ENCODE measurements at regions not wholly inside any gene's neighbourhood (a gene's known extent, or its start where the extent isn't known, plus 50 kb on each side); places are given as distances from the start of the nearest gene placed in this dataset.

DNA sequence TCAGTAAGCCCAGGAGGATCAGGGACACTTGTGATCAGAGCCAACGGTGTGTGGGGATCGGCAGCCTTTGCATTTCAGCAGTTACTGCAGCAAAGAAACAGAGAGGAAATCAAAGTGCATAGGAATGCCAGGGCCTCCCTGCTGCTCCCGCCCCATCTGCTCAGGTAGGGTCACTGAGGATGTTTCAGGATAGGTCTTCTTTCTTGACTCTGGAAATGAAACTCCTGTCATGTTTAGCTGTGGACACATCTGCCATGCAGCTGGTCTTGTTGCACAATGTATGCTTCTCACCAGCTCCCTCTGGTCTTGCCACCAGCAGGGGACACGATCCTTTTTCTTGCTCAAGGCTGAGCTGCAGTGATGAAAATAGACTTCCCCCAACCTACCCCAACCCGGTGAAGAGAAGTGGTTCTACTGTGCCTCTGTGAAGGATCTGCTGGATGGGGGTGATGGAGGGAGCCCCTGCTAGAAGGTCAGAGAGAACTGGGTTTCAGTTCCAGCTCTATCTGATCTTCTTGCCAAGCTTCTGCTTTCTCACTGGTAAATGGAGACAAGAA, 185.2 kb upstream of the KLF4 start:
- Histone ChIP-seq H3K79me2 (no peaks in the 10 kb centered on the region), H3K4me1 (ENCODE audit: insufficient read depth) (no peaks in the 10 kb centered on the region), H3K9me2 (replicated peaks; ENCODE audit: insufficient read depth) (no peaks in the 10 kb centered on the region), H3K4me3 (no peak overlapping the region), H3K27ac (no peak overlapping the region), H2AFZ (no peak overlapping the region), H3K36me3 (replicated peaks; ENCODE audit: insufficient read depth, low read depth) (no peaks in the 10 kb centered on the region), H3K4me2 (no peak overlapping the region), H4K20me1 (ENCODE audit: insufficient read depth, poor library complexity, severe bottlenecking) (no peaks in the 10 kb centered on the region), H3K9me3 (ENCODE audit: low read depth) (no peaks in the 10 kb centered on the region), H3K27me3 (no peaks in the 10 kb centered on the region)
- whole genome bisulfite sequencing (ENCODE audit: low lambda C conversion rate, missing lambda C conversion rate) = 61% methylated on average over 5 of the region's 5 CpGs
- DNase-seq (ENCODE audit: low spot score) = no peak
- TF ChIP-seq, protein P1, sequence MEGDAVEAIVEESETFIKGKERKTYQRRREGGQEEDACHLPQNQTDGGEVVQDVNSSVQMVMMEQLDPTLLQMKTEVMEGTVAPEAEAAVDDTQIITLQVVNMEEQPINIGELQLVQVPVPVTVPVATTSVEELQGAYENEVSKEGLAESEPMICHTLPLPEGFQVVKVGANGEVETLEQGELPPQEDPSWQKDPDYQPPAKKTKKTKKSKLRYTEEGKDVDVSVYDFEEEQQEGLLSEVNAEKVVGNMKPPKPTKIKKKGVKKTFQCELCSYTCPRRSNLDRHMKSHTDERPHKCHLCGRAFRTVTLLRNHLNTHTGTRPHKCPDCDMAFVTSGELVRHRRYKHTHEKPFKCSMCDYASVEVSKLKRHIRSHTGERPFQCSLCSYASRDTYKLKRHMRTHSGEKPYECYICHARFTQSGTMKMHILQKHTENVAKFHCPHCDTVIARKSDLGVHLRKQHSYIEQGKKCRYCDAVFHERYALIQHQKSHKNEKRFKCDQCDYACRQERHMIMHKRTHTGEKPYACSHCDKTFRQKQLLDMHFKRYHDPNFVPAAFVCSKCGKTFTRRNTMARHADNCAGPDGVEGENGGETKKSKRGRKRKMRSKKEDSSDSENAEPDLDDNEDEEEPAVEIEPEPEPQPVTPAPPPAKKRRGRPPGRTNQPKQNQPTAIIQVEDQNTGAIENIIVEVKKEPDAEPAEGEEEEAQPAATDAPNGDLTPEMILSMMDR (IDR thresholded peaks at IDR 0.05; ENCODE audit: poor library complexity) = no peak
- TF ChIP-seq EZH2 (IDR thresholded peaks at IDR 0.05; ENCODE audit: borderline replicate concordance) = no peak
- TF ChIP-seq EZH2phosphoT487 (IDR thresholded peaks at IDR 0.05; ENCODE audit: low read depth, severe bottlenecking, unreplicated experiment) = no peak

DNA sequence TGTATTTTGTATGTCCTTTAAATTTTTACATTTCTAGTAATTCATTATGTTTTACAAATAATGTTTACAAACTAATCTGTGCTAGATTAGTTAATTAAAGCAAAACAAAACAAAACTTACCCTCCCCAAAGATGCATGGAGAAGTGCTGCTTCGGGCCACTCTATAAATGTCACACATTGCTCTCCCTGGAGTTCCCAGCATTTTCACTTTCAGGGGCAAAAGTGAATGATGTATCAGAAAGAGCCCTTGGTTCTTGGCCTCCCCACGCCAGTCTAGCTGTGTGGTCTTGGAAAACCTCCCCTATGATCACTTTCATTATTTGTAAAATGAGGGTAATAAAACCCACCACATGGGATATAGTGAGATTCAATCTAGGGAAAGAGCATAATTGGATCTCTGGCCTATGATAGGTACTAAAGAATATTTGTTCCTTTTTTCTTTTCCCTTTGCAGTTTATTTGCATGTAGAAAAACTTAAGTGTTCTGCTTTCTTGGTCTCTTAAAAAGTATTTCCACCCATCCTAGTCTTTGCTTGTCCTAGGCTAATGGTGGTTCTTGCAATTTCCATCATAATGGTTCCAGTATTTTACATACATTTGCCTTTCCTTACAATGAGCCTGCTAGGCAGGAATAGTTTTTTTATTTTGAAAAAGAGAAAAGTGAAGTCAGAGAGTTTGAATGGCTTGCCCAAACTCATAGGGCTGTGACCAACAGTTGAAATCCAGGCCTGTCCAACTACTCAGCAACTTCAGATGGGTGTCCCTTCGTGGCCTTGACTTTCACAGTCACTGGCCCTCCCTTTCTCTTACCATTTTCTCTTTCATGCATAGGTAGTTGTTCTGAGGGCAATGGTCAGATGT, 184.5 kb upstream of the KLF4 start:
- Histone ChIP-seq H4K20me1 (ENCODE audit: insufficient read depth, poor library complexity, severe bottlenecking) (no peaks in the 10 kb centered on the region), H3K9me2 (replicated peaks; ENCODE audit: insufficient read depth) (no peaks in the 10 kb centered on the region), H3K27me3 (no peaks in the 10 kb centered on the region), H3K79me2 (no peaks in the 10 kb centered on the region), H3K4me2 (no peak overlapping the region), H3K4me3 (no peak overlapping the region), H3K4me1 (ENCODE audit: insufficient read depth) (no peaks in the 10 kb centered on the region), H3K27ac (no peak overlapping the region), H3K36me3 (replicated peaks; ENCODE audit: insufficient read depth, low read depth) (no peaks in the 10 kb centered on the region), H2AFZ (no peak overlapping the region), H3K9me3 (ENCODE audit: low read depth) (no peaks in the 10 kb centered on the region)
- TF ChIP-seq EZH2 (IDR thresholded peaks at IDR 0.05; ENCODE audit: borderline replicate concordance) = no peak
- TF ChIP-seq, protein P1 (IDR thresholded peaks at IDR 0.05; ENCODE audit: poor library complexity) = no peak
- no peak for TF ChIP-seq EZH2phosphoT487 (IDR thresholded peaks at IDR 0.05; ENCODE audit: low read depth, severe bottlenecking, unreplicated experiment)
- WGBS (ENCODE audit: low lambda C conversion rate, missing lambda C conversion rate) = 64% methylated on average over 3 of the region's 3 CpGs
- no peak for DNase-seq (ENCODE audit: low spot score)

DNA sequence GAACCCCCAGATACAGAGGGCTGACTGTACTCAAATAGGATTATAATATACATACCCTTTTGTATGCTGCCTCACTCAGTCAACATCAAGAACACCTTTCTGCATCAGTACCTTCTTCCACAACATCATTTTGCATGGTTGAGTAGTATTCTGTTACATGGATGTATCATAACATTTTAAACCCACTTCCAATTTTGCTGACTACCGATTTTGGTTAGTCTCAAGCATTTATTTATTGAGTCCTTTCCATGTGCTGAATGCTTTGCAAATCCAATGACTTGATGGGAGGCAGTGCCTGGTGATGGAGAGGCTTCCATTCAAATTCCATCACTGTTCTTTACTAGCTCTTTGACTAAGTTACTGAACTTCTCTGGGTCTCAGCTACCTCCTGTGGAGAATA, 182.0 kb upstream of the KLF4 start:
- WGBS (ENCODE audit: low lambda C conversion rate, missing lambda C conversion rate) = 79% methylated on average over 1 of the region's 1 CpG
- Histone ChIP-seq H3K4me1 (ENCODE audit: insufficient read depth) (no peaks in the 10 kb centered on the region), H3K27me3 (no peaks in the 10 kb centered on the region), H3K4me3 (no peak overlapping the region), H3K79me2 (no peaks in the 10 kb centered on the region), H3K36me3 (replicated peaks; ENCODE audit: insufficient read depth, low read depth) (no peaks in the 10 kb centered on the region), H3K9me2 (replicated peaks; ENCODE audit: insufficient read depth) (no peaks in the 10 kb centered on the region), H2AFZ (no peak overlapping the region), H4K20me1 (ENCODE audit: insufficient read depth, poor library complexity, severe bottlenecking) (no peaks in the 10 kb centered on the region), H3K27ac (no peak overlapping the region), H3K4me2 (no peak overlapping the region), H3K9me3 (ENCODE audit: low read depth) (no peaks in the 10 kb centered on the region)
- TF ChIP-seq, protein P1 (IDR thresholded peaks at IDR 0.05; ENCODE audit: poor library complexity) = no peak
- no peak for TF ChIP-seq EZH2phosphoT487 (IDR thresholded peaks at IDR 0.05; ENCODE audit: low read depth, severe bottlenecking, unreplicated experiment)
- no peak for TF ChIP-seq EZH2 (IDR thresholded peaks at IDR 0.05; ENCODE audit: borderline replicate concordance)
- no peak for DNase-seq (ENCODE audit: low spot score)
